ENCODE measurements at regions not wholly inside any gene's neighbourhood (a gene's known extent, or its start where the extent isn't known, plus 50 kb on each side); places are given as distances from the start of the nearest gene placed in this dataset.

DNA sequence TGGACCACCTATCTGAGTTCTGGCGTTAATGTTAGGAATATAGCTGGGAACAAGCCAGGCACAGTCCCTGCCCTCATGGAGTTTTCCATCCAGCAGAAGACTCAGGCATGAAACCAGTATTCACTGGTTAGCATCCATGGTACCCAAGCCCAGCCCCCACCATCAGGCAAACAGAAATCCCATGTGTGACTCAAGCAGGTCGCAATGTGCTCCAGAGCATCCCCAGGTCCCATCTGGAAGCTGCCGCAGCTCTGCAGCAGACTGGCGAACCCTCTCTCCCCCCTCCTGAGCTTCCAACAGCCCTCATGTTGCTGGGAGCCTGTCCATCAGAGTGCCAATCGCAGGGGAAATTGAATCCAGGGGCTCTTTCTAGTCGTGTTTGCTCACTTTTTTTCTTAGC is 174.2 kb downstream of the RRAGC start:
- TF ChIP-seq TAF1 (IDR thresholded peaks at IDR 0.05; ENCODE audit: borderline replicate concordance, insufficient read depth, low read length) (no peak), POLR2AphosphoS5 (IDR thresholded peaks at IDR 0.05; ENCODE audit: low read depth, low read length) (no peak), SIN3A (IDR thresholded peaks at IDR 0.05; ENCODE audit: borderline replicate concordance, insufficient read depth, low read length) (no peak), FOXP2 (optimal IDR thresholded peaks at IDR 0.05; ENCODE audit: borderline replicate concordance, extremely low read depth, extremely low read length, insufficient read depth) (no peak)
- TF ChIP-seq, protein P1, sequence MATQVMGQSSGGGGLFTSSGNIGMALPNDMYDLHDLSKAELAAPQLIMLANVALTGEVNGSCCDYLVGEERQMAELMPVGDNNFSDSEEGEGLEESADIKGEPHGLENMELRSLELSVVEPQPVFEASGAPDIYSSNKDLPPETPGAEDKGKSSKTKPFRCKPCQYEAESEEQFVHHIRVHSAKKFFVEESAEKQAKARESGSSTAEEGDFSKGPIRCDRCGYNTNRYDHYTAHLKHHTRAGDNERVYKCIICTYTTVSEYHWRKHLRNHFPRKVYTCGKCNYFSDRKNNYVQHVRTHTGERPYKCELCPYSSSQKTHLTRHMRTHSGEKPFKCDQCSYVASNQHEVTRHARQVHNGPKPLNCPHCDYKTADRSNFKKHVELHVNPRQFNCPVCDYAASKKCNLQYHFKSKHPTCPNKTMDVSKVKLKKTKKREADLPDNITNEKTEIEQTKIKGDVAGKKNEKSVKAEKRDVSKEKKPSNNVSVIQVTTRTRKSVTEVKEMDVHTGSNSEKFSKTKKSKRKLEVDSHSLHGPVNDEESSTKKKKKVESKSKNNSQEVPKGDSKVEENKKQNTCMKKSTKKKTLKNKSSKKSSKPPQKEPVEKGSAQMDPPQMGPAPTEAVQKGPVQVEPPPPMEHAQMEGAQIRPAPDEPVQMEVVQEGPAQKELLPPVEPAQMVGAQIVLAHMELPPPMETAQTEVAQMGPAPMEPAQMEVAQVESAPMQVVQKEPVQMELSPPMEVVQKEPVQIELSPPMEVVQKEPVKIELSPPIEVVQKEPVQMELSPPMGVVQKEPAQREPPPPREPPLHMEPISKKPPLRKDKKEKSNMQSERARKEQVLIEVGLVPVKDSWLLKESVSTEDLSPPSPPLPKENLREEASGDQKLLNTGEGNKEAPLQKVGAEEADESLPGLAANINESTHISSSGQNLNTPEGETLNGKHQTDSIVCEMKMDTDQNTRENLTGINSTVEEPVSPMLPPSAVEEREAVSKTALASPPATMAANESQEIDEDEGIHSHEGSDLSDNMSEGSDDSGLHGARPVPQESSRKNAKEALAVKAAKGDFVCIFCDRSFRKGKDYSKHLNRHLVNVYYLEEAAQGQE (IDR thresholded peaks at IDR 0.05; ENCODE audit: insufficient read depth in 1 of 2, low read depth in 2 of 2, low read length in 2 of 2) = no peak

Measured in PFSK-1 (cell line).